ENCODE measurements at regions not wholly inside any gene's neighbourhood (a gene's known extent, or its start where the extent isn't known, plus 50 kb on each side); places are given as distances from the start of the nearest gene placed in this dataset.

GRCh38 chr14:86858591-86858990 is 1134.4 kb downstream of the GALC start:
- H3F3A ChIP-seq (ENCODE audit: insufficient read depth, low read length): no peaks in the 10 kb centered on the region
- no peak for DNase-seq
- H3K79me2 ChIP-seq (ENCODE audit: low read length): no peaks in the 10 kb centered on the region
- no peaks in the 10 kb centered on the region for H3K9me3 ChIP-seq (replicated peaks; ENCODE audit: insufficient read depth, low read length)
- H3K27me3 ChIP-seq (replicated peaks; ENCODE audit: insufficient read depth, low read length): no peaks in the 10 kb centered on the region
- TF ChIP-seq CTCF (IDR thresholded peaks at IDR 0.05; ENCODE audit: low read length) (no peak), EZH2 (optimal IDR thresholded peaks at IDR 0.05; ENCODE audit: low read depth, low read length) (no peak), EZH2phosphoT487 (IDR thresholded peaks at IDR 0.05; ENCODE audit: low read length) (no peak)
- H2AFZ ChIP-seq (ENCODE audit: low read length): no peak overlapping the region
- H4K20me1 ChIP-seq (ENCODE audit: insufficient read depth, low read length): no peaks in the 10 kb centered on the region
- H3K4me1 ChIP-seq (ENCODE audit: low read length): no peaks in the 10 kb centered on the region
- H3K9me2 ChIP-seq (replicated peaks; ENCODE audit: insufficient read depth, low read length): no peaks in the 10 kb centered on the region
- no peaks in the 10 kb centered on the region for H3K36me3 ChIP-seq (replicated peaks; ENCODE audit: insufficient read depth, low read length)
- no peak overlapping the region for H3K27ac ChIP-seq (ENCODE audit: low read length)
- no peak overlapping the region for H3K4me2 ChIP-seq (ENCODE audit: low read depth, low read length)
- H3K4me3 ChIP-seq (ENCODE audit: low read length): no peak overlapping the region
- no peak overlapping the region for H3K9ac ChIP-seq (ENCODE audit: low read length)

- H4K20me1 ChIP-seq (ENCODE audit: insufficient read depth, low read length): no peaks in the 10 kb centered on the region
- no peak overlapping the region for H3K4me2 ChIP-seq (ENCODE audit: low read depth, low read length)
- DNase-seq: no peak
- TF ChIP-seq EZH2 (optimal IDR thresholded peaks at IDR 0.05; ENCODE audit: low read depth, low read length): no peak
- no peak for TF ChIP-seq CTCF (IDR thresholded peaks at IDR 0.05; ENCODE audit: low read length)
- TF ChIP-seq EZH2phosphoT487 (IDR thresholded peaks at IDR 0.05; ENCODE audit: low read length): no peak
- H3K9me3 ChIP-seq (replicated peaks; ENCODE audit: insufficient read depth, low read length): no peaks in the 10 kb centered on the region
- H3K27ac ChIP-seq (ENCODE audit: low read length): no peak overlapping the region
- no peak overlapping the region for H3K9ac ChIP-seq (ENCODE audit: low read length)
- H3K79me2 ChIP-seq (ENCODE audit: low read length): no peaks in the 10 kb centered on the region
- no peaks in the 10 kb centered on the region for H3K9me2 ChIP-seq (replicated peaks; ENCODE audit: insufficient read depth, low read length)
- H2AFZ ChIP-seq (ENCODE audit: low read length): no peak overlapping the region
- no peaks in the 10 kb centered on the region for H3K36me3 ChIP-seq (replicated peaks; ENCODE audit: insufficient read depth, low read length)
- H3K27me3 ChIP-seq (replicated peaks; ENCODE audit: insufficient read depth, low read length): no peaks in the 10 kb centered on the region
- H3F3A ChIP-seq (ENCODE audit: insufficient read depth, low read length): no peaks in the 10 kb centered on the region
- H3K4me1 ChIP-seq (ENCODE audit: low read length): no peaks in the 10 kb centered on the region
- no peak overlapping the region for H3K4me3 ChIP-seq (ENCODE audit: low read length)
Observed at GRCh38 chr14:86858031-86858430, 1135.0 kb downstream of the GALC start.

GRCh38 chr14:86852530-86852929 is 1140.5 kb downstream of the GALC start:
- no peak for DNase-seq
- H3K27ac ChIP-seq (ENCODE audit: low read length): no peak overlapping the region
- H2AFZ ChIP-seq (ENCODE audit: low read length): no peak overlapping the region
- no peak overlapping the region for H3K9ac ChIP-seq (ENCODE audit: low read length)
- TF ChIP-seq CTCF (IDR thresholded peaks at IDR 0.05; ENCODE audit: low read length): no peak
- TF ChIP-seq EZH2phosphoT487 (IDR thresholded peaks at IDR 0.05; ENCODE audit: low read length): no peak
- no peak for TF ChIP-seq EZH2 (optimal IDR thresholded peaks at IDR 0.05; ENCODE audit: low read depth, low read length)
- H3K4me1 ChIP-seq (ENCODE audit: low read length): no peaks in the 10 kb centered on the region
- H3F3A ChIP-seq (ENCODE audit: insufficient read depth, low read length): no peaks in the 10 kb centered on the region
- no peaks in the 10 kb centered on the region for H4K20me1 ChIP-seq (ENCODE audit: insufficient read depth, low read length)
- no peaks in the 10 kb centered on the region for H3K9me3 ChIP-seq (replicated peaks; ENCODE audit: insufficient read depth, low read length)
- H3K9me2 ChIP-seq (replicated peaks; ENCODE audit: insufficient read depth, low read length): no peaks in the 10 kb centered on the region
- no peaks in the 10 kb centered on the region for H3K36me3 ChIP-seq (replicated peaks; ENCODE audit: insufficient read depth, low read length)
- H3K4me2 ChIP-seq (ENCODE audit: low read depth, low read length): no peak overlapping the region
- no peaks in the 10 kb centered on the region for H3K27me3 ChIP-seq (replicated peaks; ENCODE audit: insufficient read depth, low read length)
- no peak overlapping the region for H3K4me3 ChIP-seq (ENCODE audit: low read length)
- H3K79me2 ChIP-seq (ENCODE audit: low read length): no peaks in the 10 kb centered on the region
